DMS114 treated with DMSO at 0.1 percent for 48 hours (cell line): ENCODE measurements at regions not wholly inside any gene's neighbourhood (a gene's known extent, or its start where the extent isn't known, plus 50 kb on each side); places are given as distances from the start of the nearest gene placed in this dataset.

Experiments
- DNase-seq: peaks from one replicate; lab custom pipeline; 2025; ENCODE audit not compliant: unreplicated experiment; lab: John Stamatoyannopoulos, UW

DNA sequence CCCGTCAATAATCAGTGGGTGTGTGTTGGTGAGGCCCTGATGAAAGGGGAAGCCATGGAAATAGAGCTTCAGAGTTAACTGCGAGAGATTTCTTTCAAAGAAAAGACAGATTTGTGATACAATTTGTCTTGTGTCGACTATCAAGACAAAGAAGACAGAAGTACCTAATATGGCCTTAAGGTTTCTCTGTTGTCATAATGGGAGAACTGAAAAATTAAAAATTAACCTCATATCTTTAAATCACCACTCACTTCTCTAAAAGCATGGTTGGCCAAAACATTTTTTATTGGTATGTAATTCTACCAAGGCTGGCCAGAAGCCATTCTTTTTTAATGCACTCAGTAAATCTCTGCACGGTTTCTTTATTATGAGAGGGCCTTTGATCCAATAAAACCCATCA lies 282.9 kb upstream of the WWC1 start:
- no peak for DNase-seq

DNA sequence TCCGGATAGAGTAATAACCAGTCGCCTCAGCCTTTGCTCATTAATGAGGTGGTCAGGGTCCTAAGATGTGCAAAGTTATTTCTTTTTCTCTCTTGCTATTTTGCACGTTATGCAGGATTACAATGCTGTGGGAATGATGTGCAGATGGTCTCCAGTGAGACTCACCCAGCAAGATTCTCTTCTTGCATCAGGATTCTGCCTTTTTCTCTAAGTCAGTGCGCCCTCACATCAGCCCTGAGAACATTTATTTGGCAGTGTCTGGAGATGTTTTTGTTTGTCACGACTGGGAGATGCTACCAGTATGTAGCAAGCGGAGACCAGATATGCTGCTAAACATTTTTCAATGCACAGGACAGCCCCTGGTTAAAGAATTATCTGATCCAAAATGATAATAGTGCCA lies 280.3 kb upstream of the WWC1 start:
- DNase-seq: no peak

- DNase-seq: no peak
Measured at GRCh38 chr5:168012006-168012405, 279.4 kb upstream of the WWC1 start.

- no peak for DNase-seq
Measured at GRCh38 chr5:168013546-168013945, 277.9 kb upstream of the WWC1 start.

- no peak for DNase-seq
Measured at GRCh38 chr5:168014433-168015123, 276.9 kb upstream of the WWC1 start.

GRCh38 chr5:168015506-168015905 lies 275.9 kb upstream of the WWC1 start:
- DNase-seq: no peak

GRCh38 chr5:168017313-168017712 lies 274.1 kb upstream of the WWC1 start:
- no peak for DNase-seq

DNA sequence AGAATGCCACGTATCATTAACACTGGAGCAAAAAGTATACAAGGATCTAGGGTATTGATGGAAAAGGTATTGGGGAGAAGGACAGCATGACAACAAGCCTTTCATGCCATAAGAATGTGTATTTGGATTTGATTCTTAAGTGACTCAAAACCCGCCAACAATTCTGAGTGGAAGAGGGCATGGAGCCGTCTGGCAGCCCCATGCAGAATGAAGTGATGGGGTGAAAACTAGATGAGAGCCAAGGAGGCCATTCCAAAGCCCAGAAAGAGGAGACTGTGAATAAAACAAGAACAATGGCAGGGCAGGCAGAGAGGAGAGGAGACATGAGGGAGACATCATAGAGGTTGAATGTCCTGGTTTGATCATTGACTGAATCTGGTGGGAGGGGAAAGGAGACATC lies 272.3 kb upstream of the WWC1 start:
- no peak for DNase-seq

DNA sequence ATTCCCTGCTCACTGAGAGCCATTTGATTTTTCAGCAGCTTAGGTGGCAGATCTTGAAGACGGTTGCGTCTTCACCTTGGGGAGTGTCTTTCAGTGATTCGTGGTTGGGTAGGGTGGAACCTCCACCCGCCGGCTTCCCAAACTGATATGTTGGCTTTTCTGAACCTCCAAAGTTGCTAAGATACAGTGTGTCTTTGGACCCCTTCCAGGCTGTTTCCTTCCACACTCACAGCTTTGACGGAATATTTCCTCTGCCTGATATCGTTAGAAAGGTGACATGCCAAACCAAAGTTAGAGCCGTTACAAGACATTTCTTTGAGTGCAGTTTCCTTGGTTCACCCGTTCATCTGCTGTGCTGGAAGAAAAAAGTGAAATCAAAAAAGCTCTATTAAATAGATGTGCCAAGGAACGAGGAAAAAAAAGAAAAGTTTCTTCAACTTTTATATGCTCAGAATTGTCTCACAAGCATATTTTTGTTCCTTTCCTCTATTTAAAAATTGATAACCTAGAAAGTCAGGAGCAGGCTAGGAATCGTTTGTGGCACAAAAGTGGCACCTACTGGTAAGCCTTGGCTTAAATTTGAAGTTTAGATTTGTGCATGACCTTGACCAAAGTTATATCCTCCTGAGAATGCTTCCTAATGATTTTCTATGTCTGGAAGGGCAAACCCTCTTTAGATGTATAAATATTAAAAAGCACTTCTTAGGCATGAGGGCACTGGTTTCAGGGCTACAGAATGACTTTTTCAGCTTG lies 270.7 kb upstream of the WWC1 start:
- DNase-seq: no peak

GRCh38 chr5:168022446-168023169 lies 268.8 kb upstream of the WWC1 start:
- no peak for DNase-seq

DNA sequence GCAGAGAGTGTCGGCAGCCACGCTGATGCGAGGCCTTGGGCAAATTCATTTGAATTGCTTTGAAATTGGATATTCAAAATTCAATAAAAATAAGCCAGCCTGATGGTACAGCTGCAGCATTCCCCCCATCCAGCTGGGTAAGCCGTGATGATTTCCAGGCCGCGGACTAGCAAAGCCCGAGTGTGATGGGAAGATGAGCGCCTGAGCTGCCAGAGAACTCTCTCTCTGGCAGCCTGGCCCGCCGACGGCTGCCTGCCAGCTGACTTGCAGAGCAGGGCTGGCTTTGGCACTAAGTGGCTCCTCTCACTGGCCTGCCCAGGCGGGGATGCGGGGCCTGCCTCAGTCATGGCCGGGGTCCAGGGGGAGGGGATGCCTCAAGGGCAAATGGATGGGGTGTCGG lies 268.3 kb upstream of the WWC1 start:
- DNase-seq: no peak

DNA sequence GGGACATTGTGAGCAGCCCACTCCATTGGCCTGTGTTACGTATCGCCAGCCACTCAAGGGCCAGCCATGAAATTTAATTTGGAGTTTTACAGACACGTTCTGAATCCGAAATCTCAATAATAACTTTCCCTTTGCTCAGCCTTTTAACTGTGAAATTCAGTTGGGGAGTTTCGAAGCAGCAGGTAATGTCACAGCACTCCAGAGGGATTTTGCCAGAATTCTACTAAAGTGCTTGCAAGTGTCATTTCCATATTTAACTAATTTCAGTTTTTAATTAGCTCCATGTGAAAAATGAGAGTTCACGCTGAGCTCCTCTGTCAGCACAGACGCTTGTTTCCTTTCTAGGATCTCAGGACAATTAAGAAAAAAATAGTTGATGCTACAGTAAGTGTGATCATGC lies 267.1 kb upstream of the WWC1 start:
- no peak for DNase-seq

GRCh38 chr5:168027007-168027406 lies 264.4 kb upstream of the WWC1 start:
- DNase-seq: no peak

DNA sequence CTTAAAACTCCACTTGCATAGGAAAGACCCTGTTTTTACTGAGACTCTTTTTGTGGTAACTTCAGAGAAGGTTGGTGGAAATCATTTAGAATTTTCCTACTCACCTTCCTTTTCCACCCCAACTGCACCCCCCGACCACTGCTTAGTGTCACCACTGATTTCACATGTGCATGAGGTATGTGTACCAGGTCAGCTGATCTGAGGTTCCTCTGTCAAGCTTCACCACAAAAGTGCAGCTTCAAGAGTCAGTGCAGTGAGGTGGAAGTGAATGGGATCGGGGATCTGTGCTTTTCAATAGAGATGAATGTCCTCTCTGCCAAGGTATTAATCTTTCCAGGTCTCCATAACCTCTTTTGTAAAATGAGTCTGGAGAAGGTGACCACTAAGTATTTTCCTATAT lies 260.5 kb upstream of the WWC1 start:
- DNase-seq: no peak

GRCh38 chr5:168031614-168032013 lies 259.8 kb upstream of the WWC1 start:
- DNase-seq: no peak

GRCh38 chr5:168039039-168039438 lies 252.4 kb upstream of the WWC1 start:
- DNase-seq: no peak

DNA sequence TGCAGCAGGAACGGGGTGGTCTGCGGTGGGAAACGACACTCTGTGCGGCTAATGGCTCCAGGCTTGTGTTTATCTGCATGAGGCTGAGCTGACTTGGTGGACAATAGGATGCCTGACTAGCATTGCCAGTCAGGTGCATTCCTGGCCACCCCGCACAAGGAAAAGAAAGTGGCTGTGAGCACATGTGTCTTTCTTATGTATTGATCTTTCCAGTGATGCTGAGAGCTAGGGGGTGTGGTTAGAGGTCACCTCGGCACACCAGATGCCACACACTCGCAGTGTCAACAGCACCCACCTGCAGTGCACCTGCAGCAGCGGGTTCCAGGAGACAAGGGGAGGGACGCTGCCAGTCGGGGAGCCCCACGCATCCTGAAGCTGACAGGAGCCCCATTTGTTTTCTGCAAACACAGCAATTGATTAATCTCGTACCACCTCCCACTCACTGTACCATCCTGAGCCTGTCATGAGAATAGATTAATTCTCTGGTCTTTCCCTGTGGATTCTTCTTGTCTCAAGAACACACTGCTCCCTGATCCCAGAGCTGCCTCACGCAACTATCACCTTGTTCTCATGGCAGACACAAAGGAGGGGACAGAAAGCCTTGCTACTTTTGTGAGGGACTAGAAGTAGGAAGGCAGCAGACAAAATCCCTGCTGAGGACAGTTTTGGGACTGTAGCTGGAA lies 251.7 kb upstream of the WWC1 start:
- DNase-seq: no peak

DNA sequence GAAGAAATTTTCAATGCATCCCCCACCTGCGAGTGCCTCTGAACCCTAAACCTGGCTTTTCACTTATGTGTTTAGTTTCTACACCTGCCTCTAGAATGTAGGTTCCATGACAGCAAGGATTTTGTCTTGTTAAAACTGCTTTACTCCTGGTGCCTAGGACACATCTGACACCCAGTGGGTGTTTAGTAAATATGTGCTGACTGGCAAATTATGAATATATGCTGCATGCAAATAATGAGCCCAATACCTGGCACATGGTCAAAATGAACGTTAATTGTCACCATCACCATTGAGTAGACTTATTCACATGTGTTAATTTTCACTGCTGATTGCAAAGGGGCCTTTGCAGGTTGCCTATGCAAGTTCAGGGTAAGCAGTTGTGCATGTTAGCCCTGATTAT lies 249.9 kb upstream of the WWC1 start:
- no peak for DNase-seq

- DNase-seq: no peak
Measured at GRCh38 chr5:168042284-168043068, 249.0 kb upstream of the WWC1 start.

DNA sequence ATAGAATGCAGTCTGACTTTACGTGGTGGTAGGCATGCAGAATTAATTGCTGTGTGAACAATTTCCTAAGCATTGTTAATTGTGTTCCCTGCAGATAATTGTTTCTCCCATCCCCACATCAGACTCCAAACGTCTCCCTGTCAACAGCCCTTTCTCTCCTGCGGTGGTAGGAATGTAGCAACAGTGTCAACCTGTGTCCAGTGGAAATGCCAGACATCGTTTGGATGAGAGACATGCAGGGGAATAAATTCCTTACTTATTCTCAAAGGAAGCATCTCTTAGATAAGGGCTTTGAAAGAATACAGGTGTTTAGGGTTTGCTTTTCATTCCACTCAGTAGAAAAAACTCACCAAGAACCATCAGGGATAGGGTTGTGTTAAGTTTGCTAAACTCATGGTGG lies 245.3 kb upstream of the WWC1 start:
- no peak for DNase-seq
